Epithelial cell of prostate (primary cell): ENCODE measurements at regions not wholly inside any gene's neighbourhood (a gene's known extent, or its start where the extent isn't known, plus 50 kb on each side); places are given as distances from the start of the nearest gene placed in this dataset.
A peak's percentile ranks its signal among the peaks of the same experiment; 100 is the strongest.

Experiments used
- DNase-seq: peaks from one replicate; pipeline ENCODE4 v3.0.0-alpha.2; 2011; ENCODE audit warnings: low read depth, low spot score
- H3K27ac ChIP-seq: fragments of 450-650 bp; 2 replicates; pipeline ENCODE4 v1.5.1; 2017; ENCODE audit warnings: mild to moderate bottlenecking

GRCh38 chr14:42931308-42931707 is 1324.6 kb downstream of the LRFN5 start:
- no peak for DNase-seq
- H3K27ac ChIP-seq = no peak overlapping the region

- no peak for DNase-seq
- no peak overlapping the region for H3K27ac ChIP-seq
Measured at GRCh38 chr14:42929806-42930480, 1323.3 kb downstream of the LRFN5 start.

- no peak for DNase-seq
- no peak overlapping the region for H3K27ac ChIP-seq
Measured at GRCh38 chr14:42927313-42927712, 1320.6 kb downstream of the LRFN5 start.

GRCh38 chr14:42921901-42922300 is 1315.2 kb downstream of the LRFN5 start:
- no peak overlapping the region for H3K27ac ChIP-seq
- no peak for DNase-seq

GRCh38 chr14:42918615-42919014 is 1311.9 kb downstream of the LRFN5 start:
- no peak overlapping the region for H3K27ac ChIP-seq
- no peak for DNase-seq

GRCh38 chr14:42911642-42912041 is 1305.0 kb downstream of the LRFN5 start:
- no peak for DNase-seq
- H3K27ac ChIP-seq = no peak overlapping the region

GRCh38 chr14:42909659-42910058 is 1303.0 kb downstream of the LRFN5 start:
- DNase-seq = no peak
- H3K27ac ChIP-seq = no peak overlapping the region

GRCh38 chr14:42893183-42893582 is 1286.5 kb downstream of the LRFN5 start:
- no peak overlapping the region for H3K27ac ChIP-seq

GRCh38 chr14:42884100-42884499 is 1277.4 kb downstream of the LRFN5 start:
- H3K27ac ChIP-seq = peak overlapping the region; percentile 81
- peak; percentile 53 for DNase-seq

More at GRCh38 chr14:42893183-42893582, 1286.5 kb downstream of the LRFN5 start:
- DNase-seq = no peak

GRCh38 chr14:42877716-42878115 is 1271.0 kb downstream of the LRFN5 start:
- DNase-seq = no peak
- no peak overlapping the region for H3K27ac ChIP-seq

GRCh38 chr14:42872786-42873185 is 1266.1 kb downstream of the LRFN5 start:
- H3K27ac ChIP-seq = no peak overlapping the region
- DNase-seq = no peak

- DNase-seq = no peak
- no peak overlapping the region for H3K27ac ChIP-seq
Measured at GRCh38 chr14:42869681-42870080, 1263.0 kb downstream of the LRFN5 start.

GRCh38 chr14:42862114-42862513 is 1255.4 kb downstream of the LRFN5 start:
- DNase-seq = no peak
- no peak overlapping the region for H3K27ac ChIP-seq

- DNase-seq = no peak
Measured at GRCh38 chr14:42860371-42860770, 1253.7 kb downstream of the LRFN5 start.

GRCh38 chr14:42856106-42856505 is 1249.4 kb downstream of the LRFN5 start:
- no peak for DNase-seq
- no peak overlapping the region for H3K27ac ChIP-seq

More at GRCh38 chr14:42860371-42860770, 1253.7 kb downstream of the LRFN5 start:
- H3K27ac ChIP-seq = no peak overlapping the region

GRCh38 chr14:42855085-42855484 is 1248.4 kb downstream of the LRFN5 start:
- no peak for DNase-seq
- no peak overlapping the region for H3K27ac ChIP-seq

GRCh38 chr14:42854061-42854460 is 1247.4 kb downstream of the LRFN5 start:
- H3K27ac ChIP-seq = no peak overlapping the region

GRCh38 chr14:42848652-42849051 is 1242.0 kb downstream of the LRFN5 start:
- no peak for DNase-seq
- H3K27ac ChIP-seq = no peak overlapping the region

More at GRCh38 chr14:42854061-42854460, 1247.4 kb downstream of the LRFN5 start:
- DNase-seq = no peak

- DNase-seq = no peak
- no peak overlapping the region for H3K27ac ChIP-seq
Measured at GRCh38 chr14:42814817-42815216, 1208.1 kb downstream of the LRFN5 start.

- no peak for DNase-seq
- no peak overlapping the region for H3K27ac ChIP-seq
Measured at GRCh38 chr14:42806909-42807315, 1200.2 kb downstream of the LRFN5 start.

GRCh38 chr14:42804141-42804540 is 1197.5 kb downstream of the LRFN5 start:
- H3K27ac ChIP-seq = no peak overlapping the region
- DNase-seq = no peak

- H3K27ac ChIP-seq = no peak overlapping the region
- no peak for DNase-seq
Measured at GRCh38 chr14:42802346-42802745, 1195.7 kb downstream of the LRFN5 start.
